Liver (tissue), 8 donors: ENCODE measurements at regions not wholly inside any gene's neighbourhood (a gene's known extent, or its start where the extent isn't known, plus 50 kb on each side); places are given as distances from the start of the nearest gene placed in this dataset.

Experiments used
- DNase-seq: peaks from one replicate; pipeline ENCODE4 v3.0.0-alpha.2; 2017; ENCODE audit warnings: low spot score
- H3K27ac ChIP-seq, 2 donors: one replicate each; pipeline ENCODE4 v1.7.0; 2013; ENCODE audit warnings: inconsistent platforms in 2 of 2, low read length in 2 of 2, control low read depth in 1 of 2, low read depth in 1 of 2, mild to moderate bottlenecking in 1 of 2
- H3K27me3 ChIP-seq, 4 donors: one replicate each; pipeline versions ENCODE4 v1.6.1 to v1.7.0; 2013; ENCODE audit warnings: low read length in 3 of 4, inconsistent platforms in 1 of 4, mild to moderate bottlenecking in 1 of 4, moderate library complexity in 1 of 4; ENCODE audit not compliant: control insufficient read depth in 4 of 4, insufficient read depth in 4 of 4
- H3K36me3 ChIP-seq, 4 donors: one replicate each; pipeline versions ENCODE4 v1.6.1 to v1.7.0; 2013; ENCODE audit warnings: low read length in 3 of 4, mild to moderate bottlenecking in 3 of 4, low read depth in 1 of 4, moderate library complexity in 1 of 4; ENCODE audit not compliant: control insufficient read depth in 4 of 4, insufficient read depth in 3 of 4
- H3K4me1 ChIP-seq, 4 donors: one replicate each; pipeline versions ENCODE4 v1.6.1 to v1.7.0; 2013; ENCODE audit warnings: low read length in 3 of 4, mild to moderate bottlenecking in 3 of 4, moderate library complexity in 1 of 4; ENCODE audit not compliant: control insufficient read depth in 4 of 4, insufficient read depth in 4 of 4
- H3K4me3 ChIP-seq, 3 donors: one replicate each; pipeline versions ENCODE4 v1.6.1 to v1.7.0; 2013; ENCODE audit warnings: low read length in 3 of 3, control low read depth in 1 of 3, low read depth in 1 of 3, mild to moderate bottlenecking in 1 of 3
- H3K9ac ChIP-seq, 2 donors: one replicate each; pipeline ENCODE4 v1.7.0; 2013; ENCODE audit warnings: low read length in 2 of 2, mild to moderate bottlenecking in 2 of 2, moderate library complexity in 2 of 2, control low read depth in 1 of 2, low read depth in 1 of 2
- H3K9me3 ChIP-seq, 4 donors: one replicate each; pipeline versions ENCODE4 v1.6.1 to v1.7.0; 2013; ENCODE audit warnings: low read length in 3 of 4; ENCODE audit not compliant: control insufficient read depth in 4 of 4
- CTCF ChIP-seq: fragments of 150-350 bp; IDR thresholded peaks from 2 replicates; pipeline ENCODE4 v1.5.1; 2017; ENCODE audit warnings: improper control_type of control experiment, low read depth, low read length; ENCODE audit not compliant: missing input control
- EGR1 ChIP-seq, 2 donors: IDR thresholded peaks; 2 replicates each; pipeline ENCODE4 v1.6.1; 2016 to 2018; ENCODE audit warnings: antibody characterized with exemption in 2 of 2, low read depth in 2 of 2
- FOXA1 ChIP-seq: IDR thresholded peaks from 2 replicates; pipeline ENCODE4 v1.6.1; 2016; ENCODE audit warnings: antibody characterized with exemption
- FOXA2 ChIP-seq: IDR thresholded peaks from 2 replicates; pipeline ENCODE4 v1.6.1; 2016; ENCODE audit warnings: antibody characterized with exemption
- GABPA ChIP-seq, 2 donors: IDR thresholded peaks in 1 of 2; conservative IDR thresholded peaks in 1 of 2; 2 replicates each; pipeline ENCODE4 v1.6.1; 2016; ENCODE audit warnings: antibody characterized with exemption in 2 of 2, mild to moderate bottlenecking in 1 of 2, moderate library complexity in 1 of 2
- HNF4A ChIP-seq, 2 donors: conservative IDR thresholded peaks; 2 replicates each; pipeline ENCODE4 v1.6.1; 2016; ENCODE audit warnings: antibody characterized with exemption in 2 of 2, mild to moderate bottlenecking in 2 of 2
- HNF4G ChIP-seq: IDR thresholded peaks from 2 replicates; pipeline ENCODE4 v1.6.1; 2016; ENCODE audit warnings: antibody characterized with exemption
- JUND ChIP-seq, 2 donors: IDR thresholded peaks; 2 replicates each; pipeline ENCODE4 v1.6.1; 2016; ENCODE audit warnings: antibody characterized with exemption in 2 of 2
- NR2F2 ChIP-seq: IDR thresholded peaks from 2 replicates; pipeline ENCODE4 v1.6.1; 2016; ENCODE audit warnings: antibody characterized with exemption
- RAD21 ChIP-seq, 2 donors: IDR thresholded peaks; 2 replicates each; pipeline ENCODE4 v1.6.1; 2016; ENCODE audit warnings: antibody characterized with exemption in 2 of 2, mild to moderate bottlenecking in 2 of 2
- RXRA ChIP-seq, 2 donors: IDR thresholded peaks; 2 replicates each; pipeline ENCODE4 v1.6.1; 2017 to 2018; ENCODE audit warnings: antibody characterized with exemption in 2 of 2, mild to moderate bottlenecking in 1 of 2
- SP1 ChIP-seq: IDR thresholded peaks from 2 replicates; pipeline ENCODE4 v1.6.1; 2018; ENCODE audit warnings: antibody characterized with exemption, mild to moderate bottlenecking
- TAF1 ChIP-seq: conservative IDR thresholded peaks from 2 replicates; pipeline ENCODE4 v1.6.1; 2016; ENCODE audit warnings: antibody characterized with exemption, mild to moderate bottlenecking
- YY1 ChIP-seq: IDR thresholded peaks from 2 replicates; pipeline ENCODE4 v1.6.1; 2016; ENCODE audit warnings: antibody characterized with exemption, mild to moderate bottlenecking
- WGBS: extraction: QIAGEN DNeasy Blood & Tissue Kit; methylation state at CpG from one replicate; pipeline ENCODE4 v1.1.7; 2013; 5-methylcytosine and 5-hydroxymethylcytosine counted together
- TF ChIP-seq, protein P1 (sequence below): IDR thresholded peaks from 2 replicates; pipeline ENCODE4 v1.6.1; 2016; ENCODE audit warnings: antibody characterized with exemption
- TF ChIP-seq, protein P2 (sequence below): IDR thresholded peaks from 2 replicates; pipeline ENCODE4 v1.6.1; 2016; ENCODE audit warnings: antibody characterized with exemption, mild to moderate bottlenecking
- TF ChIP-seq, protein P3 (sequence below): IDR thresholded peaks from 2 replicates; pipeline ENCODE4 v1.6.1; 2016; ENCODE audit warnings: antibody characterized with exemption
- TF ChIP-seq, protein P4 (sequence below): IDR thresholded peaks from 2 replicates; pipeline ENCODE4 v1.6.1; 2016; ENCODE audit warnings: antibody characterized with exemption
- donor health status: healthy.
- donor health status: healthy.
- donor health status: healthy.
- donor health status: healthy.
- donor health status: healthy.

- Histone ChIP-seq H3K27me3 (no peaks in the 10 kb centered on the region), H3K9me3 (no peaks in the 10 kb centered on the region), H3K4me3 (no peak overlapping the region), H3K36me3 (no peaks in the 10 kb centered on the region), H3K4me1 (no peaks in the 10 kb centered on the region), H3K27ac (no peak overlapping the region), H3K9ac (no peak overlapping the region)
- DNase-seq: no peak
- no peak for TF ChIP-seq SP1
- no peak for TF ChIP-seq HNF4A (conservative IDR thresholded peaks at IDR 0.05)
- TF ChIP-seq GABPA (IDR thresholded peaks at IDR 0.05 in 1 of 2, conservative IDR thresholded peaks at IDR 0.05 in 1 of 2): no peak
- TF ChIP-seq RAD21 (IDR thresholded peaks at IDR 0.05): no peak
- TF ChIP-seq, protein P1, sequence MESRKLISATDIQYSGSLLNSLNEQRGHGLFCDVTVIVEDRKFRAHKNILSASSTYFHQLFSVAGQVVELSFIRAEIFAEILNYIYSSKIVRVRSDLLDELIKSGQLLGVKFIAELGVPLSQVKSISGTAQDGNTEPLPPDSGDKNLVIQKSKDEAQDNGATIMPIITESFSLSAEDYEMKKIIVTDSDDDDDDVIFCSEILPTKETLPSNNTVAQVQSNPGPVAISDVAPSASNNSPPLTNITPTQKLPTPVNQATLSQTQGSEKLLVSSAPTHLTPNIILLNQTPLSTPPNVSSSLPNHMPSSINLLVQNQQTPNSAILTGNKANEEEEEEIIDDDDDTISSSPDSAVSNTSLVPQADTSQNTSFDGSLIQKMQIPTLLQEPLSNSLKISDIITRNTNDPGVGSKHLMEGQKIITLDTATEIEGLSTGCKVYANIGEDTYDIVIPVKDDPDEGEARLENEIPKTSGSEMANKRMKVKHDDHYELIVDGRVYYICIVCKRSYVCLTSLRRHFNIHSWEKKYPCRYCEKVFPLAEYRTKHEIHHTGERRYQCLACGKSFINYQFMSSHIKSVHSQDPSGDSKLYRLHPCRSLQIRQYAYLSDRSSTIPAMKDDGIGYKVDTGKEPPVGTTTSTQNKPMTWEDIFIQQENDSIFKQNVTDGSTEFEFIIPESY: no peak
- TF ChIP-seq CTCF: no peak
- TF ChIP-seq TAF1: no peak
- TF ChIP-seq, protein P2, sequence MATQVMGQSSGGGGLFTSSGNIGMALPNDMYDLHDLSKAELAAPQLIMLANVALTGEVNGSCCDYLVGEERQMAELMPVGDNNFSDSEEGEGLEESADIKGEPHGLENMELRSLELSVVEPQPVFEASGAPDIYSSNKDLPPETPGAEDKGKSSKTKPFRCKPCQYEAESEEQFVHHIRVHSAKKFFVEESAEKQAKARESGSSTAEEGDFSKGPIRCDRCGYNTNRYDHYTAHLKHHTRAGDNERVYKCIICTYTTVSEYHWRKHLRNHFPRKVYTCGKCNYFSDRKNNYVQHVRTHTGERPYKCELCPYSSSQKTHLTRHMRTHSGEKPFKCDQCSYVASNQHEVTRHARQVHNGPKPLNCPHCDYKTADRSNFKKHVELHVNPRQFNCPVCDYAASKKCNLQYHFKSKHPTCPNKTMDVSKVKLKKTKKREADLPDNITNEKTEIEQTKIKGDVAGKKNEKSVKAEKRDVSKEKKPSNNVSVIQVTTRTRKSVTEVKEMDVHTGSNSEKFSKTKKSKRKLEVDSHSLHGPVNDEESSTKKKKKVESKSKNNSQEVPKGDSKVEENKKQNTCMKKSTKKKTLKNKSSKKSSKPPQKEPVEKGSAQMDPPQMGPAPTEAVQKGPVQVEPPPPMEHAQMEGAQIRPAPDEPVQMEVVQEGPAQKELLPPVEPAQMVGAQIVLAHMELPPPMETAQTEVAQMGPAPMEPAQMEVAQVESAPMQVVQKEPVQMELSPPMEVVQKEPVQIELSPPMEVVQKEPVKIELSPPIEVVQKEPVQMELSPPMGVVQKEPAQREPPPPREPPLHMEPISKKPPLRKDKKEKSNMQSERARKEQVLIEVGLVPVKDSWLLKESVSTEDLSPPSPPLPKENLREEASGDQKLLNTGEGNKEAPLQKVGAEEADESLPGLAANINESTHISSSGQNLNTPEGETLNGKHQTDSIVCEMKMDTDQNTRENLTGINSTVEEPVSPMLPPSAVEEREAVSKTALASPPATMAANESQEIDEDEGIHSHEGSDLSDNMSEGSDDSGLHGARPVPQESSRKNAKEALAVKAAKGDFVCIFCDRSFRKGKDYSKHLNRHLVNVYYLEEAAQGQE: no peak
- TF ChIP-seq RXRA (IDR thresholded peaks at IDR 0.05): no peak
- TF ChIP-seq HNF4G: no peak
- TF ChIP-seq JUND (IDR thresholded peaks at IDR 0.05): no peak
- no peak for TF ChIP-seq YY1
- TF ChIP-seq, protein P3, sequence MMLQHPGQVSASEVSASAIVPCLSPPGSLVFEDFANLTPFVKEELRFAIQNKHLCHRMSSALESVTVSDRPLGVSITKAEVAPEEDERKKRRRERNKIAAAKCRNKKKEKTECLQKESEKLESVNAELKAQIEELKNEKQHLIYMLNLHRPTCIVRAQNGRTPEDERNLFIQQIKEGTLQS: no peak
- no peak for TF ChIP-seq FOXA2
- no peak for TF ChIP-seq NR2F2
- no peak for TF ChIP-seq EGR1 (IDR thresholded peaks at IDR 0.05; ENCODE audit: low read depth in 2 of 2)
- TF ChIP-seq, protein P4, sequence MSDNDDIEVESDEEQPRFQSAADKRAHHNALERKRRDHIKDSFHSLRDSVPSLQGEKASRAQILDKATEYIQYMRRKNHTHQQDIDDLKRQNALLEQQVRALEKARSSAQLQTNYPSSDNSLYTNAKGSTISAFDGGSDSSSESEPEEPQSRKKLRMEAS: no peak
- no peak for TF ChIP-seq FOXA1
- WGBS: 69% methylated on average over 1 of the region's 1 CpG
Measured at GRCh38 chr2:183608747-183609146, 484.5 kb downstream of the NUP35 start.
